Medulla oblongata (tissue), 1 donor: ENCODE measurements at regions not wholly inside any gene's neighbourhood (a gene's known extent, or its start where the extent isn't known, plus 50 kb on each side); places are given as distances from the start of the nearest gene placed in this dataset.
"Not testable (repeated sequence)": the region's sequence is repeated elsewhere in the genome, so short reads cannot be mapped to it uniquely, and the experiment has no call there.

Experiments used
- DNase-seq: peaks from one replicate; pipeline ENCODE4 v3.0.0-alpha.2; 2015; ENCODE audit errors: extremely low spot score

GRCh38 chr10:6984971-6985370 is 404.9 kb upstream of the PRKCQ start:
- DNase-seq, result no peak

GRCh38 chr10:6984016-6984415 is 403.9 kb upstream of the PRKCQ start:
- DNase-seq, result not testable (repeated sequence)

GRCh38 chr10:6980353-6980752 is 400.3 kb upstream of the PRKCQ start:
- no peak for DNase-seq

- DNase-seq, result no peak
These were observed 399.3 kb upstream of the PRKCQ start for GRCh38 chr10:6979371-6979770.

- no peak for DNase-seq
These were observed 398.1 kb upstream of the PRKCQ start for GRCh38 chr10:6978187-6978627.

- DNase-seq, result no peak
These were observed 397.5 kb upstream of the PRKCQ start for GRCh38 chr10:6977398-6978186.

- peak; percentile 42 for DNase-seq
These were observed 393.8 kb upstream of the PRKCQ start for GRCh38 chr10:6973899-6974298.

- no peak for DNase-seq
These were observed 392.1 kb upstream of the PRKCQ start for GRCh38 chr10:6972226-6972625.

GRCh38 chr10:6969659-6970058 is 389.6 kb upstream of the PRKCQ start:
- DNase-seq, result no peak

GRCh38 chr10:6964543-6964942 is 384.5 kb upstream of the PRKCQ start:
- no peak for DNase-seq

GRCh38 chr10:6962576-6962975 is 382.5 kb upstream of the PRKCQ start:
- no peak for DNase-seq

- DNase-seq, result no peak
These were observed 378.6 kb upstream of the PRKCQ start for GRCh38 chr10:6958711-6959110.

GRCh38 chr10:6958254-6958653 is 378.2 kb upstream of the PRKCQ start:
- peak; percentile 57 for DNase-seq

- DNase-seq, result no peak
These were observed 377.8 kb upstream of the PRKCQ start for GRCh38 chr10:6957851-6958250.

- no peak for DNase-seq
These were observed 376.5 kb upstream of the PRKCQ start for GRCh38 chr10:6956562-6956961.

GRCh38 chr10:6953271-6953801 is 373.3 kb upstream of the PRKCQ start:
- no peak for DNase-seq

- DNase-seq, result no peak
These were observed 371.7 kb upstream of the PRKCQ start for GRCh38 chr10:6951732-6952131.

- DNase-seq, result no peak
These were observed 370.1 kb upstream of the PRKCQ start for GRCh38 chr10:6950133-6950532.

- no peak for DNase-seq
These were observed 364.4 kb upstream of the PRKCQ start for GRCh38 chr10:6944436-6944835.

- no peak for DNase-seq
These were observed 358.3 kb upstream of the PRKCQ start for GRCh38 chr10:6938384-6938783.

- DNase-seq, result no peak
These were observed 356.9 kb upstream of the PRKCQ start for GRCh38 chr10:6936931-6937330.

GRCh38 chr10:6929148-6929830 is 349.2 kb upstream of the PRKCQ start:
- DNase-seq, result peak; percentile 72

GRCh38 chr10:6928586-6928985 is 348.5 kb upstream of the PRKCQ start:
- DNase-seq, result peak; percentile 26
